ENCODE measurements at regions not wholly inside any gene's neighbourhood (a gene's known extent, or its start where the extent isn't known, plus 50 kb on each side); places are given as distances from the start of the nearest gene placed in this dataset.

DNA sequence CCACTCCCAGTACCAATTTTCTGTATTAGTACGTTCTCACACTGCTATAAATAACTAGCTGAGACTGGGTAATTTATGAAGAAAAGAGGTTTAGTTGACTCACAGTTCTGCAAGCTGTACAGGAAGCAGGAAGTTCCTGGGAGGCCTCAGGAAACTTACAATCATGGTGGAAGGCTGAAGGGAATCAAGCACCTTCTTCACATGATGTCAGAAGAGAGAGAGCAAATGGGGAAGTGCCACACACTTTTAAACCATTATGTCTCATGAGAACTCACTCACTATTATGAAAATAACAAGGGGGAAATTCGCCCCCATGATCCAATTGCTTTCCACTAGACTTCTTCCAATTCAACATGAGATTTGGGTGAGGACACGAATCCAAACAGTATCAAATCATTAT is 271.4 kb downstream of the ETS1 start:
- 85 to 100% methylated on average over 2 to 3 of the region's 3 CpGs for WGBS, 2 experiments (ENCODE audit: insufficient coverage in 1 of 2, insufficient read length in 1 of 2)
- Mint-ChIP-seq H3K4me1 (no peaks in the 10 kb centered on the region), H3K36me3 (ENCODE audit: low read depth) (no peaks in the 10 kb centered on the region), H3K27ac (no peak overlapping the region), H3K4me3 (no peak overlapping the region), H3K27me3 (ENCODE audit: insufficient read depth) (peaks cover 4% of the 10 kb centered on the region), H3K9me3 (peaks cover 18% of the 10 kb centered on the region)
- no peaks in the 10 kb centered on the region for H3K27me3 ChIP-seq (ENCODE audit: control insufficient read depth, insufficient read depth, low read length, poor library complexity, severe bottlenecking)
- no peaks in the 10 kb centered on the region for H3K4me1 ChIP-seq (ENCODE audit: control insufficient read depth, insufficient read depth, low read length)
- H3K27ac ChIP-seq (ENCODE audit: low read depth, low read length) = no peak overlapping the region
- peaks cover 18% of the 10 kb centered on the region for H3K9me3 ChIP-seq (ENCODE audit: control insufficient read depth, low read length)
- H3K36me3 ChIP-seq (ENCODE audit: control insufficient read depth, insufficient read depth, low read length) = no peaks in the 10 kb centered on the region
- H3K4me3 ChIP-seq (ENCODE audit: low read length) = no peak overlapping the region
- TF ChIP-seq CTCF (conservative IDR thresholded peaks at IDR 0.05) = no peak
- no peak for DNase-seq
- H3K9ac ChIP-seq (ENCODE audit: extremely low read depth, low read length, poor library complexity, severe bottlenecking) = no peak overlapping the region

- H3K4me1 ChIP-seq (ENCODE audit: control insufficient read depth, insufficient read depth, low read length) = no peaks in the 10 kb centered on the region
- no peak overlapping the region for H3K4me3 Mint-ChIP-seq
- H3K36me3 Mint-ChIP-seq (ENCODE audit: low read depth) = no peaks in the 10 kb centered on the region
- H3K27me3 Mint-ChIP-seq (ENCODE audit: insufficient read depth) = peaks cover 4% of the 10 kb centered on the region
- H3K27ac Mint-ChIP-seq = no peak overlapping the region
- H3K27ac ChIP-seq (ENCODE audit: low read depth, low read length) = no peak overlapping the region
- H3K9me3 Mint-ChIP-seq = peaks cover 18% of the 10 kb centered on the region
- 91% methylated on average over 1 of the region's 1 CpG; no CpG with 5 or more reads in 1 of the 2 experiments for WGBS, 2 experiments (ENCODE audit: insufficient coverage in 1 of 2, insufficient read length in 1 of 2)
- H3K27me3 ChIP-seq (ENCODE audit: control insufficient read depth, insufficient read depth, low read length, poor library complexity, severe bottlenecking) = no peaks in the 10 kb centered on the region
- TF ChIP-seq CTCF (conservative IDR thresholded peaks at IDR 0.05) = no peak
- no peak for DNase-seq
- H3K9ac ChIP-seq (ENCODE audit: extremely low read depth, low read length, poor library complexity, severe bottlenecking) = no peak overlapping the region
- H3K4me3 ChIP-seq (ENCODE audit: low read length) = no peak overlapping the region
- H3K9me3 ChIP-seq (ENCODE audit: control insufficient read depth, low read length) = peaks cover 18% of the 10 kb centered on the region
- no peaks in the 10 kb centered on the region for H3K36me3 ChIP-seq (ENCODE audit: control insufficient read depth, insufficient read depth, low read length)
- H3K4me1 Mint-ChIP-seq = no peaks in the 10 kb centered on the region
These were observed 273.4 kb downstream of the ETS1 start for GRCh38 chr11:128313931-128314330.

- Histone ChIP-seq H3K9ac (ENCODE audit: extremely low read depth, low read length, poor library complexity, severe bottlenecking) (no peak overlapping the region), H3K4me3 (ENCODE audit: low read length) (no peak overlapping the region), H3K36me3 (ENCODE audit: control insufficient read depth, insufficient read depth, low read length) (no peaks in the 10 kb centered on the region), H3K27me3 (ENCODE audit: control insufficient read depth, insufficient read depth, low read length, poor library complexity, severe bottlenecking) (no peaks in the 10 kb centered on the region), H3K4me1 (ENCODE audit: control insufficient read depth, insufficient read depth, low read length) (no peaks in the 10 kb centered on the region), H3K27ac (ENCODE audit: low read depth, low read length) (no peak overlapping the region), H3K9me3 (ENCODE audit: control insufficient read depth, low read length) (peaks cover 18% of the 10 kb centered on the region)
- TF ChIP-seq CTCF (conservative IDR thresholded peaks at IDR 0.05) = no peak
- H3K27me3 Mint-ChIP-seq (ENCODE audit: insufficient read depth) = peaks cover 4% of the 10 kb centered on the region
- 57 to 100% methylated on average over 1 to 3 of the region's 3 CpGs for WGBS, 2 experiments (ENCODE audit: insufficient coverage in 1 of 2, insufficient read length in 1 of 2)
- DNase-seq = no peak
- no peak overlapping the region for H3K4me3 Mint-ChIP-seq
- H3K9me3 Mint-ChIP-seq = peaks cover 18% of the 10 kb centered on the region
- no peaks in the 10 kb centered on the region for H3K4me1 Mint-ChIP-seq
- no peak overlapping the region for H3K27ac Mint-ChIP-seq
- H3K36me3 Mint-ChIP-seq (ENCODE audit: low read depth) = no peaks in the 10 kb centered on the region
These were observed 275.3 kb downstream of the ETS1 start for GRCh38 chr11:128311742-128312719.
